K562 (cell line): ENCODE measurements at regions not wholly inside any gene's neighbourhood (a gene's known extent, or its start where the extent isn't known, plus 50 kb on each side); places are given as distances from the start of the nearest gene placed in this dataset.

Source experiments
- ATAC-seq: fragments of 200-7000 bp; cut with Tn5 transposase; 3 replicates; pipeline ENCODE4 v1.9.1; 2020; ENCODE audit warnings: moderate library complexity
- BruUV-seq: library from RNA; stranded (reverse); fragments of 400-500 nt; replicated peaks from 2 replicates; lab custom pipeline; 2021; lab: Mats Ljungman, UMichigan
- CTCF ChIA-PET: fragments of 300-600 bp; formaldehyde crosslinking; extraction: SDS; loops from one replicate; lab custom pipeline; 2021; ENCODE audit warnings: low intra/inter-chr PET ratio; lab: Yijun Ruan, JAX
- POLR2A ChIA-PET: fragments of 300-600, 350-650 bp; sonication (Branson Sonifier 250); formaldehyde crosslinking; extraction: SDS; loops from one replicate; lab custom pipeline; 2021; ENCODE audit warnings: antibody characterized with exemption, inconsistent platforms; lab: Yijun Ruan, JAX
- DNase-seq, 4 experiments: peaks; one replicate each; pipeline versions ENCODE4 v3.0.0 to v3.0.0-alpha.2; 2011 to 2018; ENCODE audit warnings: low spot score in 3 of 4, mixed read lengths in 3 of 4; ENCODE audit errors: extremely low read depth in 1 of 4
- FAIRE-seq: peaks from 2 replicates; lab custom pipeline; 2011; peaks lifted over from hg19 to GRCh38; lab: Jason Lieb, UNC
- H2AFZ ChIP-seq: 2 replicates; pipeline ENCODE4 v1.6.0; 2011; ENCODE audit warnings: low read depth, low read length, control low read depth, inconsistent platforms
- H3K27ac ChIP-seq: fragments of 200-600 bp; 3 replicates; pipeline ENCODE4 v1.8.0; 2011; ENCODE audit warnings: low read depth, mild to moderate bottlenecking, control low read depth, inconsistent platforms, low read length, moderate library complexity, mixed read lengths; ENCODE audit errors: extremely low read depth
- H3K27me3 ChIP-seq, 2 experiments: fragments of 300-600 bp in 1 of 2; 2 replicates in 1 of 2; 3 replicates in 1 of 2; pipeline versions ENCODE4 v1.6.0 to v1.8.0; 2011; ENCODE audit warnings: inconsistent platforms in 2 of 2, low read length in 2 of 2, mild to moderate bottlenecking in 1 of 2, mixed read lengths in 1 of 2, moderate library complexity in 1 of 2; ENCODE audit not compliant: control insufficient read depth in 2 of 2, insufficient read depth in 2 of 2
- H3K36me3 ChIP-seq: fragments of 300-600 bp; 3 replicates; pipeline ENCODE4 v1.8.0; 2011; ENCODE audit warnings: mild to moderate bottlenecking, low read length, inconsistent platforms; ENCODE audit not compliant: control insufficient read depth, insufficient read depth
- H3K4me1 ChIP-seq, 2 experiments: fragments of 200-600 bp in 1 of 2; replicated peaks in 1 of 2; 2 replicates in 1 of 2; 3 replicates in 1 of 2; pipeline versions ENCODE4 v1.5.1 to v1.8.0; 2011; ENCODE audit warnings: inconsistent platforms in 2 of 2, low read length in 2 of 2, mild to moderate bottlenecking in 1 of 2, mixed read lengths in 1 of 2, moderate library complexity in 1 of 2; ENCODE audit not compliant: control insufficient read depth in 2 of 2, insufficient read depth in 2 of 2
- H3K4me2 ChIP-seq: 2 replicates; pipeline ENCODE4 v1.6.1; 2011; ENCODE audit warnings: low read length, control low read depth, inconsistent platforms, mixed read lengths; ENCODE audit not compliant: insufficient read depth
- H3K4me3 ChIP-seq: fragments of 200-600 bp; sonication (generic), shearing (Covaris generic); 2 replicates; pipeline ENCODE4 v1.5.1; 2016; ENCODE audit warnings: control low read depth, inconsistent platforms
- H3K79me2 ChIP-seq: fragments of 200-600 bp; 3 replicates; pipeline ENCODE4 v1.8.0; 2011; ENCODE audit warnings: low read length, inconsistent platforms; ENCODE audit not compliant: control insufficient read depth, insufficient read depth
- H3K9ac ChIP-seq, 2 experiments: 2 replicates each; pipeline versions ENCODE4 v1.6.0 to v1.6.1; 2011; ENCODE audit warnings: low read depth in 2 of 2, low read length in 2 of 2, control low read depth in 1 of 2, inconsistent platforms in 1 of 2, mild to moderate bottlenecking in 1 of 2, mixed read lengths in 1 of 2; ENCODE audit not compliant: insufficient read depth in 1 of 2
- H3K9me1 ChIP-seq: one replicate; pipeline ENCODE4 v1.6.0; 2011; ENCODE audit warnings: inconsistent platforms, mild to moderate bottlenecking, low read length, moderate library complexity; ENCODE audit not compliant: control insufficient read depth, insufficient read depth
- H3K9me3 ChIP-seq: replicated peaks from 2 replicates; pipeline ENCODE4 v1.5.1; 2011; ENCODE audit warnings: low read depth, low read length, inconsistent platforms; ENCODE audit not compliant: control insufficient read depth, insufficient read depth
- H4K20me1 ChIP-seq: replicated peaks from 2 replicates; pipeline ENCODE4 v1.6.1; 2011; ENCODE audit warnings: low read length, inconsistent platforms, mixed read lengths; ENCODE audit not compliant: control insufficient read depth, insufficient read depth
- CHD4 ChIP-seq: fragments of 200-600 bp; sonication (generic); IDR thresholded peaks from 3 replicates; pipeline ENCODE4 v1.6.1; 2012; ENCODE audit warnings: low read depth, mild to moderate bottlenecking, mixed read lengths, low read length, inconsistent platforms; ENCODE audit not compliant: insufficient read depth, insufficient replicate concordance, poor library complexity, severe bottlenecking
- FOXP1 ChIP-seq: sonication (generic); formaldehyde crosslinking; IDR thresholded peaks from 2 replicates; pipeline ENCODE4 v1.8.0; 2022; ENCODE audit warnings: mild to moderate bottlenecking, missing genetic modification reagents
- POLR3A ChIP-seq: IDR thresholded peaks from 2 replicates; pipeline ENCODE4 v1.6.1; 2011; ENCODE audit warnings: borderline replicate concordance, mild to moderate bottlenecking, moderate library complexity; ENCODE audit not compliant: insufficient read length, insufficient read depth; ENCODE audit errors: extremely low read depth
- SIRT6 ChIP-seq: IDR thresholded peaks from one replicate; pipeline ENCODE4 v1.6.1; 2012; ENCODE audit warnings: low read depth, mild to moderate bottlenecking, control low read depth, inconsistent platforms, low read length, moderate library complexity
- SLC30A9 ChIP-seq: fragments of 250-450 bp; sonication (Bioruptor Pico); IDR thresholded peaks from 2 replicates; pipeline ENCODE4 v1.8.0; 2022; ENCODE audit warnings: mild to moderate bottlenecking, moderate library complexity
- SMARCA4 ChIP-seq: fragments of 450-650 bp; IDR thresholded peaks from 2 replicates; pipeline ENCODE4 v1.6.1; 2016
- WGBS: fragments of 100-300 bp; shearing (Covaris generic); methylation state at CpG from one replicate; pipeline ENCODE4 v1.1.6; 2016; ENCODE audit warnings: low coverage, mixed read lengths; ENCODE audit not compliant: insufficient coverage; ENCODE audit errors: missing lambda C conversion rate; 5-methylcytosine and 5-hydroxymethylcytosine counted together
- in situ Hi-C: fragments of 300-500 bp; cut with MboI; formaldehyde crosslinking; loops from 4 replicates; pipeline ENCODE4 v1.15.0; 2018; ENCODE audit warnings: inconsistent platforms, mixed read lengths
- intact Hi-C: fragments of 100-400 bp; cut with micrococcal nuclease; formaldehyde crosslinking; loops from 2 replicates; pipeline ENCODE4 v1.14.2; 2022
- TF ChIP-seq, protein P1 (sequence below): fragments of 250-450 bp; sonication (Bioruptor Pico); IDR thresholded peaks from 2 replicates; pipeline ENCODE4 v1.5.0; 2021; ENCODE audit warnings: mild to moderate bottlenecking, borderline replicate concordance
- TF ChIP-seq, protein P2 (sequence below): fragments of 450-650 bp; formaldehyde crosslinking; IDR thresholded peaks from 2 replicates; pipeline ENCODE4 v1.4.0; 2020; ENCODE audit warnings: mild to moderate bottlenecking, moderate library complexity
- TF ChIP-seq, protein P3 (sequence below): IDR thresholded peaks from 2 replicates; pipeline ENCODE4 v1.6.1; 2016; ENCODE audit warnings: missing genetic modification characterization, missing compliant biosample characterization
- TF ChIP-seq, protein P4 (sequence below): fragments of 250-450 bp; sonication (Bioruptor Pico); IDR thresholded peaks from 2 replicates; pipeline ENCODE4 v1.6.1; 2021; ENCODE audit warnings: mild to moderate bottlenecking
- TF ChIP-seq, protein P5 (sequence below): fragments of 450-650 bp; IDR thresholded peaks from 2 replicates; pipeline ENCODE4 v1.6.1; 2018; ENCODE audit warnings: mild to moderate bottlenecking, low read depth; ENCODE audit not compliant: partially characterized antibody

DNA sequence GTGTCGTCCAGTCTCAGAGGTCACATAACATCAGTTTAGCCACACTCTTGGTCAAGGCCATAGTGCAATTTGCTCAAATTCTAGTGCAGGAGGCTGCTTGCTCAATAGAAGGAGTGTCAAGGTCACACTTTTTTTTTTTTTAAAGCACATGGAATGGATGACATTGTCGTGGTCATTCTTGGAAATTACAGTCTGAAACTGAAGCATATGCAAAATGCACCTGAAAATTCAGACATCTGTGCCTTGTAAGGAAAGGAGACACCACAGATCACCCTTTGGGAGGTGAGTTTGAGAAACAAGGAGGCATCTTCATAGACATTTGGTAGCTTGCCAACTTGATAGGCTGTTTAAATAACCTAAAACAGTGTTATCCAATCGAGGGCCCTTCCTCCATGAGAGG lies 98.3 kb upstream of the ANKRD10 start:
- WGBS = 15% methylated on average over 3 of the region's 3 CpGs
- Histone ChIP-seq H3K79me2 (no peaks in the 10 kb centered on the region), H3K4me2 (no peak overlapping the region), H3K9me3 (no peaks in the 10 kb centered on the region), H2AFZ (0 out of 2 replicates have a peak overlapping the region, but pooled peaks have one; percentile 21), H3K27me3 (no peaks in the 10 kb centered on the region), H3K4me1 (peaks cover 3 to 4% of the 10 kb centered on the region in 2 experiments; a peak in 3 of 5 replicates), H3K9me1 (no peaks in the 10 kb centered on the region), H3K36me3 (no peaks in the 10 kb centered on the region), H3K27ac (no peak overlapping the region), H4K20me1 (no peaks in the 10 kb centered on the region), H3K9ac (no peak overlapping the region), H3K4me3 (no peak overlapping the region)
- no TSS peak for BruUV-seq
- in situ Hi-C loops = no loop called here
- ATAC-seq (no peak), FAIRE-seq (no peak), DNase-seq (no peak)
- ChIA-PET POLR2A (interaction anchor here (1.2 kb wide), 1 partner anchor 12 kb away, joined by 3 read pairs; no protein-coding TSS in a partner anchor), CTCF (no interaction called here)
- intact Hi-C loops = no loop called here
- TF ChIP-seq, protein P1, sequence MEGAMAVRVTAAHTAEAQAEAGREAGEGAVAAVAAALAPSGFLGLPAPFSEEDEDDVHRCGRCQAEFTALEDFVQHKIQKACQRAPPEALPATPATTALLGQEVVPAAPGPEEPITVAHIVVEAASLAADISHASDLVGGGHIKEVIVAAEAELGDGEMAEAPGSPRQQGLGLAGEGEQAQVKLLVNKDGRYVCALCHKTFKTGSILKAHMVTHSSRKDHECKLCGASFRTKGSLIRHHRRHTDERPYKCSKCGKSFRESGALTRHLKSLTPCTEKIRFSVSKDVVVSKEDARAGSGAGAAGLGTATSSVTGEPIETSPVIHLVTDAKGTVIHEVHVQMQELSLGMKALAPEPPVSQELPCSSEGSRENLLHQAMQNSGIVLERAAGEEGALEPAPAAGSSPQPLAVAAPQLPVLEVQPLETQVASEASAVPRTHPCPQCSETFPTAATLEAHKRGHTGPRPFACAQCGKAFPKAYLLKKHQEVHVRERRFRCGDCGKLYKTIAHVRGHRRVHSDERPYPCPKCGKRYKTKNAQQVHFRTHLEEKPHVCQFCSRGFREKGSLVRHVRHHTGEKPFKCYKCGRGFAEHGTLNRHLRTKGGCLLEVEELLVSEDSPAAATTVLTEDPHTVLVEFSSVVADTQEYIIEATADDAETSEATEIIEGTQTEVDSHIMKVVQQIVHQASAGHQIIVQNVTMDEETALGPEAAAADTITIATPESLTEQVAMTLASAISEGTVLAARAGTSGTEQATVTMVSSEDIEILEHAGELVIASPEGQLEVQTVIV (CRISPR knock-in tag) = no peak
- TF ChIP-seq, protein P2, sequence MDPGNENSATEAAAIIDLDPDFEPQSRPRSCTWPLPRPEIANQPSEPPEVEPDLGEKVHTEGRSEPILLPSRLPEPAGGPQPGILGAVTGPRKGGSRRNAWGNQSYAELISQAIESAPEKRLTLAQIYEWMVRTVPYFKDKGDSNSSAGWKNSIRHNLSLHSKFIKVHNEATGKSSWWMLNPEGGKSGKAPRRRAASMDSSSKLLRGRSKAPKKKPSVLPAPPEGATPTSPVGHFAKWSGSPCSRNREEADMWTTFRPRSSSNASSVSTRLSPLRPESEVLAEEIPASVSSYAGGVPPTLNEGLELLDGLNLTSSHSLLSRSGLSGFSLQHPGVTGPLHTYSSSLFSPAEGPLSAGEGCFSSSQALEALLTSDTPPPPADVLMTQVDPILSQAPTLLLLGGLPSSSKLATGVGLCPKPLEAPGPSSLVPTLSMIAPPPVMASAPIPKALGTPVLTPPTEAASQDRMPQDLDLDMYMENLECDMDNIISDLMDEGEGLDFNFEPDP (CRISPR knock-in tag) = no peak
- TF ChIP-seq, protein P3, sequence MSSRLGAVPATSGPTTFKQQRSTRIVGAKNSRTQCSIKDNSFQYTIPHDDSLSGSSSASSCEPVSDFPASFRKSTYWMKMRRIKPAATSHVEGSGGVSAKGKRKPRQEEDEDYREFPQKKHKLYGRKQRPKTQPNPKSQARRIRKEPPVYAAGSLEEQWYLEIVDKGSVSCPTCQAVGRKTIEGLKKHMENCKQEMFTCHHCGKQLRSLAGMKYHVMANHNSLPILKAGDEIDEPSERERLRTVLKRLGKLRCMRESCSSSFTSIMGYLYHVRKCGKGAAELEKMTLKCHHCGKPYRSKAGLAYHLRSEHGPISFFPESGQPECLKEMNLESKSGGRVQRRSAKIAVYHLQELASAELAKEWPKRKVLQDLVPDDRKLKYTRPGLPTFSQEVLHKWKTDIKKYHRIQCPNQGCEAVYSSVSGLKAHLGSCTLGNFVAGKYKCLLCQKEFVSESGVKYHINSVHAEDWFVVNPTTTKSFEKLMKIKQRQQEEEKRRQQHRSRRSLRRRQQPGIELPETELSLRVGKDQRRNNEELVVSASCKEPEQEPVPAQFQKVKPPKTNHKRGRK (tag) = no peak
- TF ChIP-seq POLR3A = no peak
- TF ChIP-seq, protein P4, sequence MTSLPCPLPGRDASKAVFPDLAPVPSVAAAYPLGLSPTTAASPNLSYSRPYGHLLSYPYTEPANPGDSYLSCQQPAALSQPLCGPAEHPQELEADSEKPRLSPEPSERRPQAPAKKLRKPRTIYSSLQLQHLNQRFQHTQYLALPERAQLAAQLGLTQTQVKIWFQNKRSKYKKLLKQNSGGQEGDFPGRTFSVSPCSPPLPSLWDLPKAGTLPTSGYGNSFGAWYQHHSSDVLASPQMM (CRISPR knock-in tag) = no peak
- no peak for TF ChIP-seq CHD4
- TF ChIP-seq SMARCA4 = no peak
- TF ChIP-seq FOXP1 (CRISPR knock-in tag) = no peak
- no peak for TF ChIP-seq SLC30A9 (CRISPR knock-in tag)
- TF ChIP-seq SIRT6 = no peak
- TF ChIP-seq, protein P5, sequence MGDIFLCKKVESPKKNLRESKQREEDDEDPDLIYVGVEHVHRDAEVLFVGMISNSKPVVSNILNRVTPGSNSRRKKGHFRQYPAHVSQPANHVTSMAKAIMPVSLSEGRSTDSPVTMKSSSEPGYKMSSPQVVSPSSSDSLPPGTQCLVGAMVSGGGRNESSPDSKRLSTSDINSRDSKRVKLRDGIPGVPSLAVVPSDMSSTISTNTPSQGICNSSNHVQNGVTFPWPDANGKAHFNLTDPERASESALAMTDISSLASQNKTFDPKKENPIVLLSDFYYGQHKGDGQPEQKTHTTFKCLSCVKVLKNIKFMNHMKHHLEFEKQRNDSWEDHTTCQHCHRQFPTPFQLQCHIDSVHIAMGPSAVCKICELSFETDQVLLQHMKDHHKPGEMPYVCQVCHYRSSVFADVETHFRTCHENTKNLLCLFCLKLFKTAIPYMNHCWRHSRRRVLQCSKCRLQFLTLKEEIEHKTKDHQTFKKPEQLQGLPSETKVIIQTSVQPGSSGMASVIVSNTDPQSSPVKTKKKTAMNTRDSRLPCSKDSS = no peak
